GM10248 (cell line): ENCODE measurements at regions not wholly inside any gene's neighbourhood (a gene's known extent, or its start where the extent isn't known, plus 50 kb on each side); places are given as distances from the start of the nearest gene placed in this dataset.

Experiments
- CTCF ChIA-PET: fragments of 300-600 bp; sonication (Branson Sonifier 250); formaldehyde crosslinking; extraction: SDS; loops from one replicate; lab custom pipeline; 2021; ENCODE audit warnings: antibody characterized with exemption; lab: Yijun Ruan, JAX
- POLR2A ChIA-PET: fragments of 350-650 bp; sonication (Branson Sonifier 250); formaldehyde crosslinking; extraction: SDS; loops from one replicate; lab custom pipeline; 2020; ENCODE audit warnings: antibody characterized with exemption; lab: Yijun Ruan, JAX
- DNase-seq: peaks from one replicate; pipeline ENCODE4 v3.0.0; 2012; ENCODE audit errors: extremely low spot score
- TF ChIP-seq, protein P1 (sequence below): IDR thresholded peaks from 2 replicates; pipeline ENCODE4 v1.5.1; 2012; ENCODE audit warnings: mild to moderate bottlenecking, low read depth; ENCODE audit errors: extremely low read depth, missing control alignments, control extremely low read depth

DNA sequence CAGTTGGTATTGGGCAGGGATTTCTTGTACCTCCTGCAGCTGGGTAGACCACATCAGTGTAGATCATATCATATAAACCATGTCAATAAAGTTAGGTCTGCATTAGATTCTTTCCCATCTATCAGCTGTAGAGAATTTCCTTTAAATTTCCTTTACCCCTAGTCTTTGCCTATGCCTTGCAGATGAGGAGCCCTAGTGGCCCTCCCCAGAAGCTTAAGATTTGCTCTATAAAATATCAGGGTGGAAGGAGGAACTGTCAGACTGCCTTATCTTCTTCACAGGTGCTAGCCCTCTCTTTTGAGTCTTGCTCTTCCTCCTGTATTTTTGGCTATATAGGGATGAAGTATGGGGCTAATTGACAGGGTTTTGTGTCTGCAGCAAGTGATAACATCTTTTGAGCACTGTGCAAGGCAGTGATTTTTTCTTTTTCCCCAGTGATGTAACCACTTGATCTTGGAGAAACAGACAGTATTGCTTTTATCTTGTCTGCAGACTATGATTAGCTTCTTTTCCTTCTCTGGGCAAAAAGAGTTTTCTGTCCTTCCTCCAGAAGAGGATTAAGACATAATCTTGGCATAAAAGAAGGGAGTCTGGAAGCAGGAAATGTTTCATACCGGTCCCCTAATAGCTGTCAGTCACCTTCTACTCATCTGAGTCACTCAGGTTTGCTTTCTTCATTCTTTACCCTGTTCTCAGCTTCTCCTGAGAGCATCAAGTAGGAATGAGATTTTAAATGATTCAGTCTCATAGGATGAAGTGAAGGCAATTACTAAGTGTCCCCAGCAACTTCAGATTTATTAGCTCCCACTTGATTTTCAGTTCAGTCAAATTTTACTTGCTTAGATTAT is 286.4 kb downstream of the CDH19 start:
- POLR2A ChIA-PET = no interaction called here
- CTCF ChIA-PET = interaction anchor here (1.4 kb wide), 1 partner anchor 10 kb away, joined by 5 read pairs; no protein-coding TSS in a partner anchor
- TF ChIP-seq, protein P1, sequence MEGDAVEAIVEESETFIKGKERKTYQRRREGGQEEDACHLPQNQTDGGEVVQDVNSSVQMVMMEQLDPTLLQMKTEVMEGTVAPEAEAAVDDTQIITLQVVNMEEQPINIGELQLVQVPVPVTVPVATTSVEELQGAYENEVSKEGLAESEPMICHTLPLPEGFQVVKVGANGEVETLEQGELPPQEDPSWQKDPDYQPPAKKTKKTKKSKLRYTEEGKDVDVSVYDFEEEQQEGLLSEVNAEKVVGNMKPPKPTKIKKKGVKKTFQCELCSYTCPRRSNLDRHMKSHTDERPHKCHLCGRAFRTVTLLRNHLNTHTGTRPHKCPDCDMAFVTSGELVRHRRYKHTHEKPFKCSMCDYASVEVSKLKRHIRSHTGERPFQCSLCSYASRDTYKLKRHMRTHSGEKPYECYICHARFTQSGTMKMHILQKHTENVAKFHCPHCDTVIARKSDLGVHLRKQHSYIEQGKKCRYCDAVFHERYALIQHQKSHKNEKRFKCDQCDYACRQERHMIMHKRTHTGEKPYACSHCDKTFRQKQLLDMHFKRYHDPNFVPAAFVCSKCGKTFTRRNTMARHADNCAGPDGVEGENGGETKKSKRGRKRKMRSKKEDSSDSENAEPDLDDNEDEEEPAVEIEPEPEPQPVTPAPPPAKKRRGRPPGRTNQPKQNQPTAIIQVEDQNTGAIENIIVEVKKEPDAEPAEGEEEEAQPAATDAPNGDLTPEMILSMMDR = no peak
- DNase-seq = no peak

DNA sequence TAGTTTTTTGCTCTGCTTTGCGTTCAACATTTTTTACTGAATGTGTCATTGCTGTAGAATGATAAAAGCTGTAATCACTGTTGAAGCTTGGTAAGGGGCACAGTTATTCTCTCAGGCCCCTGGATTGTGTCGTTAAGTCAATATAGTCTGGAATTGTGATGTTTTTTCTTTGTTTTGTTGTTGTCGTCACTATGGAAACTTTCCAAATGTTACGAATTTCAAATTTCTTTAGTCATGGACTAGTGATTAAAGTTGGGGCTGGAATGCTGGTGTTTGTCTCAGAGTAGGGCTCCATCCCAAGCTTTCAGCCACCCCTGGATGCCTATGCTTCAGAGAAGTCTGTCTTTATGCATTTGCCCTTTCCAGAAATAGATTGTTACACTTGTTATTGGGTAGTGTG is 287.2 kb downstream of the CDH19 start:
- ChIA-PET POLR2A (no interaction called here), CTCF (interaction anchor here (1.0 to 1.4 kb wide), 2 partner anchors 11 to 20 kb away, joined by 3 to 5 read pairs; no protein-coding TSS in a partner anchor)
- TF ChIP-seq, protein P1 = no peak
- no peak for DNase-seq

DNA sequence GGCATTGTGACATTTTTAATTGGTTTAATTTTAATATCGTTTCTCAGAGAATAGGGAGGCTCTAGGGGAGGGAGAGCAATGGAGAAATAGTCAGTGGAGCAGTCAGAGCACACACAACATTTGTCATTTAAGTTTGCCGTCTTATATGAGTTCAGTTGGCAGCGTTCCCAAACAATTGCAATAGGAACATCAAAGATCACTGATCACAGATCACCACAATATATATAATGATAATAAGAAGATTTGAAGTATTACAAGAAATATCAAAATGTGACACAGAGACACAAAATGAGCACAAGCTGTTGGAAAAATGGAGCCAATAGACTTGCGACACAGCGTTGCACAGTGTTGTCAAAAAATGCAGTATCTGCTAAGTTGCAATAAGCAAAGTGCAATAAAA is 303.7 kb downstream of the CDH19 start:
- TF ChIP-seq, protein P1 = no peak
- ChIA-PET CTCF (no interaction called here), POLR2A (no interaction called here)
- DNase-seq = no peak

DNA sequence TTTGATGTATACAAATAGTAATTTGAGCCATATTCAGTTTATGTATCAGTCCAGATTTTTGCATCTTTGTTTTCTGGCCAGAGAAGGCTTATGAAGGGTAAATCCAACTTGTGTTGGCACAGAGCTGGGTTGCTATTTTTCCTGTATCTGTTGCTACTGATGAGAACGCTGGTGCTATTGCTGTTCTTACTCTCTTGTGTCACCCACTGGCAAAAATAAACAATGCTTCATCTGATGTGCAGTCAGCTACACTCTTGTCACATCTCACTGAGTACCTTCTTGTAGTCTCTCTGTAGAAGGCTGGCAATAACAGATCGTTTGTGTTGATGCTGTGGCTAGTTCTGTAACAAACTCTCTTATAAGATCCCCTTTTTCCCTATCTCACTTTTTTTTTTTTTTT is 323.4 kb downstream of the CDH19 start:
- CTCF ChIA-PET = no interaction called here
- TF ChIP-seq, protein P1 = no peak
- POLR2A ChIA-PET = no interaction called here
- no peak for DNase-seq

DNA sequence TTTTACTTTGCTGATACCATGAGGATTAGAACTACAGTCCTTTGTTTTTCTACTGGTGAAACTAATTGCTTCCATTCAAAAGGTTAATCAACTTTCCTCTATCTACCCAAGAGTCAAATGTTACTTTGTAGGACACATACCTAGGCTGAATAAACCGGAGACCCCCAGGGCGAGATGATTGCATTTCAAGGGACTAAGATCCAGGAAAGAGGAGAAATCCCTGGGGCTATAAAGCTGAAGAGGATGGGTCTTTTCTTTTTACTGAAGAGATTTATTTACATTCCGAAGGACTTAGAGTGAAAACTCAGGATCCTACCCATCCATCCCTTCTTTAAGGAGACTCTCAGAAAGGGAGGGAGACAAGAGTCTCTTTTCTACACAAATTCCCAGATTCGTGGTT is 331.9 kb downstream of the CDH19 start:
- ChIA-PET CTCF (no interaction called here), POLR2A (no interaction called here)
- no peak for DNase-seq
- TF ChIP-seq, protein P1 = no peak

DNA sequence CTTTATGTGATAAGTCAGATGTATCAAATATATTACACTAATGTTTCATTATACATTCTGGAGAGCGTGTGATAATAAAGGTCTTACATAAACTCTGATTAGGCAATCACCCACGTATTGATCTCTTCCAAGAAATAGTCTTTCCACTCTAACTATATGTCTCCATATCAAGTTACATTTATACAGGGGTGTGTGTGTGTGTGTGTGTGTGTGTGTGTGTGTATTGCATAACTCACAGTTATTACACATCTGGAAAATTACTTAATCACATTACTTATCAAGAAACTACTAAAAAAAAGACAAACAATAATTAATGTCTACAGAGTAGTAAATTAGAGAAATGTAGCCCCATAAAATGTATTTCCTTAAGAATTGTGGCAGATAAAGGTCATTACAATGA is 339.8 kb downstream of the CDH19 start:
- DNase-seq = no peak
- POLR2A ChIA-PET = no interaction called here
- TF ChIP-seq, protein P1 = no peak
- CTCF ChIA-PET = interaction anchor here (1.5 kb wide), 2 partner anchors 10 to 12 kb away, joined by 4 read pairs; no protein-coding TSS in a partner anchor
